SK-N-SH treated with all-trans-retinoic acid at 6 μM for 48 hours (cell line): ENCODE measurements at regions not wholly inside any gene's neighbourhood (a gene's known extent, or its start where the extent isn't known, plus 50 kb on each side); places are given as distances from the start of the nearest gene placed in this dataset.

Source experiments
- ESRRG ChIP-seq: fragments of 250-450 bp; sonication (Bioruptor Pico); IDR thresholded peaks from 2 replicates; pipeline ENCODE4 v1.6.1; 2021; ENCODE audit warnings: mild to moderate bottlenecking
- OSR1 ChIP-seq: fragments of 250-450 bp; sonication (Bioruptor Pico); IDR thresholded peaks from 2 replicates; pipeline ENCODE4 v1.8.0; 2022; ENCODE audit warnings: moderate library complexity, mild to moderate bottlenecking, inconsistent platforms
- SNAI2 ChIP-seq: fragments of 250-450 bp; sonication (Bioruptor Pico); IDR thresholded peaks from 2 replicates; pipeline ENCODE4 v1.5.0; 2020; ENCODE audit warnings: mild to moderate bottlenecking, moderate library complexity
- ZC3H10 ChIP-seq: fragments of 250-450 bp; sonication (Bioruptor Pico); IDR thresholded peaks from 2 replicates; pipeline ENCODE4 v1.5.1; 2021; ENCODE audit warnings: mild to moderate bottlenecking, moderate library complexity
- ZFP3 ChIP-seq: fragments of 250-450 bp; sonication (Bioruptor Pico); IDR thresholded peaks from 2 replicates; pipeline ENCODE4 v1.5.0; 2020; ENCODE audit warnings: mild to moderate bottlenecking, moderate library complexity
- ZFP30 ChIP-seq: fragments of 450-650 bp; formaldehyde crosslinking; IDR thresholded peaks from 2 replicates; pipeline ENCODE4 v1.5.0; 2022; ENCODE audit warnings: mild to moderate bottlenecking, moderate library complexity
- ZNF565 ChIP-seq: fragments of 450-650 bp; formaldehyde crosslinking; conservative IDR thresholded peaks from 2 replicates; pipeline ENCODE4 v1.5.0; 2020; ENCODE audit warnings: low read depth, mild to moderate bottlenecking, moderate library complexity
- ZNF8 ChIP-seq: fragments of 450-650 bp; formaldehyde crosslinking; IDR thresholded peaks from 2 replicates; pipeline ENCODE4 v1.5.0; 2020; ENCODE audit warnings: mild to moderate bottlenecking, moderate library complexity

GRCh38 chr13:76708138-76708688 is 178.0 kb downstream of the KCTD12 start:
- TF ChIP-seq ZFP30 (CRISPR knock-in tag) (no peak), ZNF565 (CRISPR knock-in tag) (no peak), ZC3H10 (CRISPR knock-in tag) (no peak), ZFP3 (no peak), OSR1 (no peak), ZNF8 (CRISPR knock-in tag) (no peak), SNAI2 (no peak), ESRRG (CRISPR knock-in tag) (no peak)
